22Rv1 (cell line): ENCODE measurements at regions not wholly inside any gene's neighbourhood (a gene's known extent, or its start where the extent isn't known, plus 50 kb on each side); places are given as distances from the start of the nearest gene placed in this dataset.
"Not testable (repeated sequence)": the region's sequence is repeated elsewhere in the genome, so short reads cannot be mapped to it uniquely, and the experiment has no call there.

Experiments used
- H3K27ac ChIP-seq: fragments of 450-650 bp; 2 replicates; pipeline ENCODE4 v1.5.1; 2017
- ZFX ChIP-seq: fragments of 450-650 bp; IDR thresholded peaks from 2 replicates; pipeline ENCODE4 v1.6.1; 2017; ENCODE audit warnings: antibody characterized with exemption, borderline replicate concordance
- TF ChIP-seq, protein P1 (sequence below): fragments of 450-650 bp; IDR thresholded peaks from 2 replicates; pipeline ENCODE4 v1.5.1; 2017; ENCODE audit warnings: mild to moderate bottlenecking

GRCh38 chr4:54403700-54404453 lies 174.8 kb downstream of the PDGFRA start:
- H3K27ac ChIP-seq: no peak overlapping the region
- TF ChIP-seq ZFX: no peak
- TF ChIP-seq, protein P1, sequence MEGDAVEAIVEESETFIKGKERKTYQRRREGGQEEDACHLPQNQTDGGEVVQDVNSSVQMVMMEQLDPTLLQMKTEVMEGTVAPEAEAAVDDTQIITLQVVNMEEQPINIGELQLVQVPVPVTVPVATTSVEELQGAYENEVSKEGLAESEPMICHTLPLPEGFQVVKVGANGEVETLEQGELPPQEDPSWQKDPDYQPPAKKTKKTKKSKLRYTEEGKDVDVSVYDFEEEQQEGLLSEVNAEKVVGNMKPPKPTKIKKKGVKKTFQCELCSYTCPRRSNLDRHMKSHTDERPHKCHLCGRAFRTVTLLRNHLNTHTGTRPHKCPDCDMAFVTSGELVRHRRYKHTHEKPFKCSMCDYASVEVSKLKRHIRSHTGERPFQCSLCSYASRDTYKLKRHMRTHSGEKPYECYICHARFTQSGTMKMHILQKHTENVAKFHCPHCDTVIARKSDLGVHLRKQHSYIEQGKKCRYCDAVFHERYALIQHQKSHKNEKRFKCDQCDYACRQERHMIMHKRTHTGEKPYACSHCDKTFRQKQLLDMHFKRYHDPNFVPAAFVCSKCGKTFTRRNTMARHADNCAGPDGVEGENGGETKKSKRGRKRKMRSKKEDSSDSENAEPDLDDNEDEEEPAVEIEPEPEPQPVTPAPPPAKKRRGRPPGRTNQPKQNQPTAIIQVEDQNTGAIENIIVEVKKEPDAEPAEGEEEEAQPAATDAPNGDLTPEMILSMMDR: no peak

- H3K27ac ChIP-seq: not testable (repeated sequence)
Observed at GRCh38 chr4:54409270-54409817, 180.3 kb downstream of the PDGFRA start.

DNA sequence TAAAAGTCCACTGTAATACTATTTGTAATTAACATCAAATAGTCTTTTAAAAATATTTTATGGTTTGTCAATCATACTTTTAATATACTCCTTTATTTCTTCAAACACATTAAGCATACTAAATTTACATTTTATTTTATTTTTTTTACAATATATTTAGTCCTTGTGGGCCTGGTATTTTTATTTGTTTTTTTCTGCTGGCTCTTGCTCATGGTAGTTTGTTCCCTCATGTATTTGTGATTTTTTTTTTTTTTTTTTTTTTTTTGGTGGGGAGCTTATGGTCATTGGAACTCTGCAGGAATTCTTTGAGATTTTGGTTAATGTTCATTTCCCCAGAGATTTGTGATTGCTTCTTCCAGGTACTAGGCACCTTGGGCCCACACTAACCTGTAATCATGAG lies 185.5 kb downstream of the PDGFRA start:
- H3K27ac ChIP-seq: no peak overlapping the region
- no peak for TF ChIP-seq ZFX
- TF ChIP-seq, protein P1: no peak

- TF ChIP-seq, protein P1: no peak
- no peak for TF ChIP-seq ZFX
- H3K27ac ChIP-seq: no peak overlapping the region
Observed at GRCh38 chr4:54417476-54417875, 188.4 kb downstream of the PDGFRA start.

GRCh38 chr4:54418468-54418867 lies 189.4 kb downstream of the PDGFRA start:
- TF ChIP-seq, protein P1: no peak
- no peak for TF ChIP-seq ZFX
- no peak overlapping the region for H3K27ac ChIP-seq

DNA sequence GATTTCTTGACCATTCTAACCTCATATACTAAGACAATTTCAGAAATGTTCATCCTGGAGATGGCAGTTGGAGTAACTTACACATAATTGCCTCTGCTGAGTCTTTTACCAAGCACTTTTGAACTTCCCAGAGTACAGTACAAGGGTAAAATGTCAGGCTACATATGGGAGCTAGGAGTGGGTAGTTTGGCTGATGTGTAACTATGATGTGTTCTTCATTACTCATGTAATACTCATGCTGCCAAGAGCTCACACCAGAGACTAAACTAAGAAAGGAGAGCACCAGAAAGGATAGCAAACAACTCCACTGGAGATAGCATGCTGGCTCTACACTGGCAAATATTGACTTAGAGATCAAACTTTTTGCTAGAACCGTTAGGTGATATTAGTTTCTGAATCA lies 194.0 kb downstream of the PDGFRA start:
- no peak for TF ChIP-seq ZFX
- TF ChIP-seq, protein P1: no peak
- no peak overlapping the region for H3K27ac ChIP-seq

GRCh38 chr4:54427826-54428225 lies 198.7 kb downstream of the PDGFRA start:
- H3K27ac ChIP-seq: no peak overlapping the region
- TF ChIP-seq, protein P1: no peak
- no peak for TF ChIP-seq ZFX
